Ramos (cell line): ENCODE measurements at regions not wholly inside any gene's neighbourhood (a gene's known extent, or its start where the extent isn't known, plus 50 kb on each side); places are given as distances from the start of the nearest gene placed in this dataset.
"Not testable (repeated sequence)": the region's sequence is repeated elsewhere in the genome, so short reads cannot be mapped to it uniquely, and the experiment has no call there.

ENCODE experiments used
- in situ Hi-C: fragments of 300-500 bp; cut with MboI; formaldehyde crosslinking; loops from one replicate; pipeline ENCODE4 v1.14.3; 2022; ENCODE audit warnings: low sequenced_read_pairs; ENCODE audit not compliant: unreplicated experiment

DNA sequence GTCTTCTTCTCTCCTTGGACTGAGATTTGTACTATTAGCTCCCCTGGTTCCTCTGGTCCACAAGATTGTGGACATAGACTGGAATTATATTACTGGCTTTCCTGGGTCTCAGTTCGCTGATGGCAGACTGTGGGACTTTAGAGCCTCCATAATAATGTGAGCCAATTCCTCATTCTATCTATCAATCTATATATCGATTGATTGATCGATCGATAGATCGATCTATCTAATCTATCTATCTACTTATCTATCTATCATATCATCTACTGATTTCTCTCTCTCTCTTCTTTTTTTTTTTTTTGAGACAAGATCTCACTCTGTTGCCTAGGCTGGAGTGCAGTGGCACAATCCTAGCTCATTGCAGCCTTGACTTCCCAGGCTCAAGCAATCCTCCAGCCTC is 51.5 kb upstream of the DDR1 start:
- in situ Hi-C loops: no loop called here

DNA sequence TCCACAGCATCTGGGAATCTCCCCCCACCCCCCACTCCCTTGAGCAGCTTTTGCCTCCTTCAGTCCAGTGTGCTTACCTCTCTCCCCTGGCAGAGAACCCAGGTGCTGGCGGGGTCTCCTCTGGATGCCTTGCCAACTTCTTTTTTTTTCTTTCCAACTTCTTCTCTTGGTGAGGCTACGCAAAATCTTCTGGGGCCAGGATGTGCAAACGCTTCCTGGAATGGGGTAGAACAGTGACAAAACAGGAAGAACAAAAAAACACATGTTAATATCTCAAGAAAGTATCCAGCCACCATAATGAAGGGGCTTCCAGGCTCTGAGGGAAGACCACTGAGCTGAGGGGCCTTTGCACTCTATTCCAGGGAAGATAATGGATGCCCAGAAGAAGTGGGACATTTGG is 53.9 kb upstream of the DDR1 start:
- in situ Hi-C loops: no loop called here

DNA sequence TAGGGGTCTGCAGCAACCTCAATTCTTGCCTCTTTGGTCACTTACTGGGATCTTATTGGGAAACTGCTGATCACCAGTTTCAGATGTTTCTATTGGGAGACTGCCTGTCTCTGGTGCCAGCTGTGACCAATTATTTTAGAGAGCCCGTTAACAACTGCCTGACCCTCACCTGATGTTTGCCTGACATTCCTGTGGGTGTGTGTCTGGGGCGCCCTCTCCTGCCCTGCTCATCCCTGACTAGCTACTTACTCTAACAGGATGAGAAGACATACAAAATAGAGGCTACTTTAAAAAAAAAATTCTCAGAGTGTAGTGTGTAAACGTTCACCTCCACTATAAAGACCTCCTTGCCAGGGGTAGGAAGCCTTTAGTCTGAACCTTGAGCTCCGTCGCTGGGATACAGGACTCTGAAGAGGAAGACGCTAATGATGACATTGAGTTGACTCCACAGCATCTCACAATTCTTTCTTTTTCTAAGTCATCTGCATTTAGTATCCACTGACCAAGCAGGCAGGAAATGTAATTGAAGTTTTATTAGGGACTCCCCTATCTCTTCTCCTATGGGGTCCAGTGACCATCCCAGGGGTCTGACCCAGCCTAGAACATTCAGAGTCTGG is 54.6 kb upstream of the DDR1 start:
- in situ Hi-C loops: loop anchor here (5.0 kb wide), 1 partner anchor 248 kb away; no protein-coding TSS in a partner anchor

DNA sequence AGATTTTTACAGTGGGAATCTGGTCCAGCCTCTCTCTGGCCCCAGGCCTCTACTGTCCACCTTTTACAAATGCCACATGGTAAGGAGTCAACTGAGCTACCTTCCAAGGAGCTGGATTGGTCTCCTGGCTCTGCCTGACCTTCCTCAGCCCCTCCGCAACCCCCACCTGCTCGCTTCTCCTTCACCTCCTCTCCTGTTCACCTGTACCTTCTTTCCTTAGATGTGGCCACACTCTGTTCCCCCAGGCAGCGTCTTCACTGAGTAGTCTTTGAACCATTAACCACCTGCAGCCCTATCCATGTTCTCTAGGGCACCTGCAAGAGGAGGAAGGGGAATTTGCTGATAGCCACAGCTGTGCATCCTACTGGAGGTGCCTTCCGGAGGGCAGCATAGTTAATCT is 55.3 kb upstream of the DDR1 start:
- in situ Hi-C loops: loop anchor here (5.0 kb wide), 1 partner anchor 248 kb away; no protein-coding TSS in a partner anchor

DNA sequence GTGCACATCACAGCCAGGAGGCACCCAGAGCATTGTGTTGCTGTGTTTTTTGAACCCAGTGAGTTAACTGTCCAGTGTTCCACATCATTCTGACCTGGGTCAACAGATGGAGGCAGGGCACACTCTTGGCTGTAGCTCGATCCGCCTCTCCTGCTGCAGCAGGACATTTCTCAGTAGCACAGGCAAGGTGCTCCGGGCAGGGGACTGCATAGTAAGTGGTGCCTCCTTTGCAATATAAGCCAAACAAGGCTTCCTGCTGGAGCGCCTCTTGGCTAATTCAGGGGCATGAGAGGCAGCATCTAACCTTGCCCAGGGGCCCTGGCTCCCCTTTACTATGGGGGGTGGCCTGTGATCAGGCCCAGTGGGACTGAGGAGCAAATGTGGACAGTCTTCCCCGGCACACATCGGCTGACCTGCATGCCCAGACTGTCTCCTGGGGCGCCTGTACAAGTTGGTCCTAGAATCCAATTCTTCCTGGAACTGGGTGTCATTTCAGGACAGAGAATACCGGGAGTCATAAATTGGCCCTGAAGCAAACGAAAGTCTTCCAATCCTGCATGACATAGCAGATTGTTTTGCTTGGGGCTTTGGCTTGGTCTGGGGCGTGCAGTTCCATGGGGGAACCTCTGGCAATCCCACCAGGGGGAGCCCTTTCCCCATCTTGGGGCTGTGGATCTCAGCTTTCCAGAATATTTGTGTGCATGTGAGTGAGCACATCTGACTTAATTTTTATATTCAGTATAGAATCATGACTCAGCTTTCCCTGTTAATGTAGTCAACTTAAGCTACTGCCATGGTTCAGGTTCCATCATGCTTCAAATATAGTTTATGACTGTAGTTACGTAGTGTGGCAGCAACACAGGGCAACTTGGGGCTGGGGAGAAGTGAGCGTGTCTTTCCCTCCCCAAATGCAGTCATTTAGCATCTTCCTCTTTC is 56.0 kb upstream of the DDR1 start:
- in situ Hi-C loops: loop anchor here (5.0 kb wide), 1 partner anchor 249 kb away; no protein-coding TSS in a partner anchor

DNA sequence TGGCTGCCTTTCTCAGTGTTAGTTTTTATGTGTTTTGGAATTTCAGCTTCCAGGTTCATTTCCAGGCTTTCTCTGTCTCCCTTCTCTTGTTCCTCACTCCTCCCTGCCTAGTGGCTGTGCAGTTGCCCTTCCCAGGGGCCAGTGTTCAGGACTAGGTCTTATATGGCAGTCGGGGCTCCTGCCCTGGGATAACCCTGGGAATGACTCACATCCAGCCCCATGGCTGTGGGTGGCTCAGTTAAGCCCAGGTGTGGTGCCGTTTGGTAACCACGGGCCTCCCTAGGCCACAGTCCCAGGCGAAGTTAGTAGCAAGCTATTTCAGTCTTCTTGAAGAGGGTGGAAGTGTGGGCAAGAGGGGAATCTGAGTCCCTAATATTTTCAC is 57.4 kb upstream of the DDR1 start:
- in situ Hi-C loops: loop anchor here (5.0 kb wide), 1 partner anchor 250 kb away; no protein-coding TSS in a partner anchor

DNA sequence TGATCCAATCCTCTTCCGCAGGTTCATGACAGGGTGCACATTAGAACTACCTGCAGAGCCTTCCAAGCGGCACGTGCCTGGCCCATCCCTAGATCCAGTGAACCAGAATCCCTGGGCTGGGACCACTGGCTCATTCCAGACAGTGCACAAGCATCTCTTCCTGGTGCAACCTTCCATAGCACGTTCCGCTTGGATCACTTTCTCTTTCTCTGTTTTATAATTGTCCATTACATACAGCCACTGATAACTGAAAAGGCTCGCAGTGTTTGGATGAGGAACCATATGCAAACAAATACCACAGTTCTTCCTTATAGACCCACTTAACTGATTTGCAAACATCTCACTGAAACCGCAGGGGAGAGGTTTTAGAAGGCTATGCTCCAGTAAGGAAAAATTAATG is 59.6 kb upstream of the DDR1 start:
- in situ Hi-C loops: loop anchor here (5.0 kb wide), 2 partner anchors 48 to 253 kb away; no protein-coding TSS in a partner anchor

DNA sequence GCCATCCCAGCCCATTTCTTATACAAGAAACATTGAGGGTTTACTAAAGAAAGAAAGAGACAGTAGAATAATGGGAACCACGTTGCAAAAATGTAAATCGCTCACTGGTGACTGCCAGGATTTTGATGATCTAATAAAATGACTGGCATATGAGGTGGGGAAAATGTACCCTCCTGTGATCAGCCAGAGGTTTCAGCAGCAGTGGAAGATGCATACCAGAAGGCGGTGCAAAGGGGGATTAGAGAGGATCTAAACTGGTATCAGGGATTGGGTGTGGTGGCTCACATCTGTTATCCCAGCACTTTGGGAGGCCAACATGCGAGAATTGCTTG is 60.8 kb upstream of the DDR1 start:
- in situ Hi-C loops: loop anchor here (5.0 kb wide), 1 partner anchor 49 kb away; no protein-coding TSS in a partner anchor

DNA sequence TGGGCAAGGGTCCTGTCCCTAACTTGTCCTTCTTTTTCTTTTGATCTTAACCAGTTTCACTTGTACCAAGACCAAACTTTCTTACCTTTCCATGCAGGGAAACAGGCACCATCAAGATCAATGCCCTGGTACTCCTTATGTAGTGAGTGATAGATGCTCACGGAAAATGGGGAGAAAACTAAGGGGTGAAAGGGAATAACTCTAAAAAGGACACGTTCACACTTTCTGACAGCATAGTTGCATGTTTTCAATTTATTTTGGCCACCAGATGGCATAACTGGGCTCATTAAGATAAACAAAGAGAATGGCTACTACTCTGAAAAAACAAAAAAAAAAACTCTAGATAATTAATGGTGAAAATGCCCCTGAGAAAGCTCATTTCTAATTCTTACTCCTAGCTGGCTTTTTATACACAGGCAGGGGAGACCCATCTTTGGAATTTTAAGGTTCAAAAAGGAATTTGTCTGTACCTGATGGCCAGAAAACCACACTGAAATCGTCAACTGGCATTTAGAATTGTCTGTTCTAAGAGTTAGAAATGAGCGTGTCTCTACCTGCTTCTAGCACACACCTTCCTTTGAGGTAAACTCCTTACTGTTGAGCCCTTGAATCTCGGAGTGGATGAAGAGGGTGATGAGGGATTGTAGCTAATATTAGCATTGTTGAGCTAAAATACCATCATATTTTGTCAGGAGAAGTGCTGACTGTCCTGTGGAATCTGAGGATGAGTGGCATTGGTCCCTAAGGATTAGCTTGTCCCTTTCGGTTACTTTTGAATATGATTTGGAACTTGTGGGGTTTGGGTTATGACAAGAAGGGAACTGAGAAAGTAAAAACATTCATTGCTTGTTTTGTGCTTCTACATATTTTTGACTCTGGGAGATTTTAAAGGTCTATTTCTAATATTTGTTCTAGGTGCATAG is 62.2 kb upstream of the DDR1 start:
- in situ Hi-C loops: loop anchor here (5.0 kb wide), 1 partner anchor 50 kb away; no protein-coding TSS in a partner anchor

DNA sequence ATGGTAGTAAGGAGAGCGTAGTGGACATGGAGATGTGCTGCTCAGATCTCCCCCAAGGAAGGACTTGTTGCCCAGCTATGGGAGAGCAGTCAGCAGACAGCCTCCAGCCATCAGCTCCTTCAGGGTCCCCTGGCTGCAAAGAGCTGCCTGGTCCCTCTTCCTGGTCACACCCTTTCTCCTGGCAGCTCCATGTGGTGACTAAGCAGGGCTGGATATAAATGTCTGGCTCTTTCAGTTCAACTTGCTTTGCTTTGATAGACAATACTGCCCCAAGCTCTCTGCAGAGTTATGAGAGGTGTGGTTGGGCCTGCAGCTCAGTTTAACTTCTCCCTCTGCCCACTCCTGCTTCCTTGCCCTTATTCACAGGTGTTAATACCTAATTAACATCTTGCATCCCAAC is 64.1 kb upstream of the DDR1 start:
- in situ Hi-C loops: loop anchor here (5.0 kb wide), 1 partner anchor 52 kb away; no protein-coding TSS in a partner anchor

DNA sequence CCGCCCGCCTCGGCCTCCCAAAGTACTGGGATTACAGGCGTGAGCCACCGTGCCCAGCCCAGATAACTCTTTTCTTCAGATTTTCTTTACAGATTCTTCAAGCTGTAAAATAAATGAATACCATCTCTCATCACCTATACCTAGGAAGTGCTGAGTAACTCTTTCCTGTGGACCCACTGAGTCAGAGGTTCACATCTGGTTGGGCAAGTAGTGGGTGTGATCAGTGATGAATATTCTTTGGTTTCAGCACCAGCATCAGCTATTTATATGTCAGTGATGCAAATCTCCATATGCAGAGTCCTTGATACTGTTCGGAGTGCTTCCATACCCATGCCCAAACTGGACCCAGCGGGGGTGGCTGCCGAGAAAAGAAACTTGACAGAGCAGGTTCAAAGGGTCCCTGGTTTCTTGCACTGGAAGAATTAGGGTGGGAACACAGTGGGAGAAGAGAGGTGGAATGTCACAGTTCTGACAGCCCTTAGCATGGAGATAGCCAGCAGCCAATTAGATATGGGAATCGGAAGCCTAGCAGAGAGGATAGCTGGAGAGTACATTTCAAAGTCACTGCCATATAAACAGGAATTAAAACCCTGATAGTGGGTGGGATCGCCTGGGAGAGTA is 64.9 kb upstream of the DDR1 start:
- in situ Hi-C loops: no loop called here

DNA sequence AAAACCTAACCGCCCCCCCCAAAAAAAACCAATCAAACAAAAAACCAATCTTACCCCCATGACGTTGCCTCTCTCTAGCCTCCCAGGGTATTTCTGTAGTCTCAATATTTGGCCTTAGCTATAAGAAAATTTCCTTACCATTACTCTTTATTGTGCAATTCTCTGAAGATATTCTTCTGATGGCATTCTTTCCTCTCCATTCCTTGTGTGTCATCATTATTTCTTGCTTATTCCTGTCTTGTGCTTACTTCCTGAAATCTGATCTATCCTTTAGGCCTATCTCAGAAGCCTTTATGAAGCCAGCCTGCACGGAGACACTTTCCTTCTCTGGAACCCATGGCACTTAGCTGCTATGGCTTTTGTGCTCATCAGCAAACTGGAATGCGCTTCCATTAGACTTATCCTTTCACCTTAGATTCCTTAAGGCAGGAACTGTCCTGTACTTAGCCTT is 65.9 kb upstream of the DDR1 start:
- in situ Hi-C loops: no loop called here

DNA sequence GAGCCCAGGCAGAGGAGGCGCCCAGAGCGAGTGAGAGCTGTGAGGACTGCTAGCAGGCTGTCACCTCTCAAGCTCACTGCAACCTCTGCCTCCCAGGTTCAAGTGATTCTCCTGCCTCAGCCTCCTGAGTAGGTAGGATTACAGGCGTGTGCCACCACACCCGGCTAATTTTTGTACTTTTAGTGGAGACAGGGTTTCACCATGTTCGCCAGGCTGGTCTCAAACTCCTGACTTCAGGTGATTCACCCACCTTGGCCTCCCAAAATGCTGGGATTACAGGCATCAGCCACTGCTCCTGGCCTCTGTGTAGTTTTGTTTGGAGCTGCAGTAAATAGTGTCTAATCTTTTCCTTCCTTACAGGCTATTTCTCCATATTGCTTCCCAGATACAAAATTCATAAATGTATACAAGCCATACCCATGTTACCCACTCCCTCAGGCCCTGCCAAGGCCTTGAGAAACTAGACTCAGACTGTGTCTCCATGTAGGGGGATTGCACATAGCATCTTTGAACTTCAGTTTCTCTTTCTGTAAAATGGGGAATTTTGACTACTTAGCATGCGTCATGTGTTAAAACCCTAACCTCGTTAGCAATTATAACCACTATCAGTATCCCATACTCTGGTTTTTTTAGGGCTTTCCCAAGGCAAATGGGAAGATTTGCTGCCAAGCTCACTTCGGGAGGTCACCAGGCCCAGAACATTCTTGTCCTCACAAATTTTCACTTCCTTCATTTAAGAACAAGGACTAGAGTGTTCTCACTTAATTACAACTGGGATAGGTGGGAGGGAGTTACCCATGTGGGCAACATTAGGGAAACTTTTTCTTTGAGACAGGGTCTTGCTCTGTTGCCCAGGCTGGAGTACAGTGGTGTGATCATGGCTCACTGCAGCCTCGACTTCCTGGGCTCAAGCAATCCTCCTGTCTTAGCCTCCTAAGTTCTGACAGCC is 67.3 kb upstream of the DDR1 start:
- in situ Hi-C loops: no loop called here

DNA sequence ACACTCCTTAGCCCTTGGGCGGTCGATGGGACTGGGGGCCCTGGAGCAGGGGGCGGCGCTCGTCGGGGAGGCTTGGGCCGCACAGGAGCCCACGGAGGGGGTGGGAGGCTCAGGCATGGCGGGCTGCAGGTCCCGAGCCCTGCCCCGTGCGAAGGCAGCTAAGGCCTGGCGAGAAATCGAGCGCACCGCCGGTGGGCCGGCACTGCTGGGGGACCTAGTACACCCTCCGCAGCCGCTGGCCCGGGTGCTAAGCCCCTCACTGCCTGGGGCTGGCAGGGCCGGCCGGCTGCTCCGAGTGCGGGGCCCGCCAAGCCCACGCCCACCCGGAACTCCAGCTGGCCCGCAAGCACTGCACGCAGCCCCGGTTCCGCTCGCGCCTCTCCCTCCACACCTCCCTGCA is 68.0 kb upstream of the DDR1 start:
- in situ Hi-C loops: not testable (repeated sequence)

DNA sequence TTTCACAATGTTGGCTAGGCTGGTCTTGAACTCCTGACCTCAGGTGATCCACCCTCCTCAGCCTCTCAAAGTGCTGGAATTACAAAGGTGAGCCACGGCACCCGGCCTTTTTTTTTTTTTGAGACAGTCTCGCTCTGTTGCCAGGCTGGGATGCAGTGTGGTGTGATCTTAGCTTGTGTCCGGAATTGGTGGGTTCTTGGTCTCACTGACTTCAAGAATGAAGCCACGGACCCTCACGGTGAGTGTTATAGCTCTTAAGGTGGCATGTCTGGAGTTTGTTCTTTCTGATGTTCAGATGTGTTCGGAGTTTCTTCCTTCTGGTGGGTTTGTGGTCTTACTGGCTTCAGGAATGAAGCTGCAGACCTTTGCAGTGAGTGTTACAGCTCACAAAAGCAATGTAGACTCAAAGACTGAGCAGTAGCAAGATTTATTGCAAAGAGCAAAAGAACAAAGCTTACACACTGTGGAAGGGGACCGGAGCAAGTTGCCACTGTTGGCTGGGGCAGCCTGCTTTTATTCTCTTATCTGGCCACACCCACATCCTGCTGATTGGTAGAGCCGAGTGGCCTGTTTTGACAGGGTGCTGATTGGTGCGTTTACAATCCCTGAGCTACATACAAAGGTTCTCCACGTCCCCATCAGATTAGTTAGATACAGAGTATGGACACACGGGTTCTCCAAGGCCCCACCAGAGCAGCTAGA is 69.1 kb upstream of the DDR1 start:
- in situ Hi-C loops: not testable (repeated sequence)

DNA sequence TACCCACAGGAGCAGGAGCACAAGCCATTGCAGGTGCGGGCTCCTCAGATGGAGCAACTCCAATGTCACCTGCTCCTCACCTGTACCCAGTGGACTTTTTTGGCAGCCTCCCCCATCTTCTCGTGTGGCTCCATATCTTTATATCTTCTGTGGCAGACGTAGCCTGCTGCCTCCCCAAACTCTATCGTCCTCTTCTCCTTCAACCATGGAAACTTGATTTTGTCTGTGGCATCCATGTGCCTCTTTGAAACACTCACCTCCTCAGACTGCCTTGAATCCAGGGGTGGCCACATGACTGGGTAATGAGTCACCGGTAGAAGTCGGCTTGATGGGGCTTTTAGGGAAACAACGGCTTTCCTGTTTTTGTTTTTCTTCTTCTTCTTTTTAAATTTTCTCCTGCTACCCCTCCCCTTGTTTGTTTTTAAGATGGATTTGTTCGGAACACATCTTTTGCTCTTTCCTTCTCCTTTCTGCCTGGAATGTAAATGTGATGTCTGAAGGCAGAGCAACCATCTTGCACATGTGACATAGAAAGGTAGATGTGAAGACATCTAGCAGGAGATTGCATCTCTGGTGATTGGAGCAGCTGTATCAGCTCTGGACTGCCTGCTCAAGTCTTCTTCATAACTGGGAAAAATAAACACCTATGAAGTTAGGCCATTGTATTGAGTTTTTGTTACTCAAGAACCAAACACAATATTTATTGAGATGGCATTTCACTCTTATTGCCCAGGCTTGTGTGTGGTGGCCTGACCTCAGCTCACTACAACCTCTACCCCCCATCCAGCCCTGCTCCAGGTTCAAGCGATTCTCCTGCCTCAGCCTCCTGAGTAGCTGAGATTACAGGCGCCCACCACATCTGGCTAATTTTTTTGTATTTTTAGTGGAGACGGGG is 69.9 kb upstream of the DDR1 start:
- in situ Hi-C loops: no loop called here

DNA sequence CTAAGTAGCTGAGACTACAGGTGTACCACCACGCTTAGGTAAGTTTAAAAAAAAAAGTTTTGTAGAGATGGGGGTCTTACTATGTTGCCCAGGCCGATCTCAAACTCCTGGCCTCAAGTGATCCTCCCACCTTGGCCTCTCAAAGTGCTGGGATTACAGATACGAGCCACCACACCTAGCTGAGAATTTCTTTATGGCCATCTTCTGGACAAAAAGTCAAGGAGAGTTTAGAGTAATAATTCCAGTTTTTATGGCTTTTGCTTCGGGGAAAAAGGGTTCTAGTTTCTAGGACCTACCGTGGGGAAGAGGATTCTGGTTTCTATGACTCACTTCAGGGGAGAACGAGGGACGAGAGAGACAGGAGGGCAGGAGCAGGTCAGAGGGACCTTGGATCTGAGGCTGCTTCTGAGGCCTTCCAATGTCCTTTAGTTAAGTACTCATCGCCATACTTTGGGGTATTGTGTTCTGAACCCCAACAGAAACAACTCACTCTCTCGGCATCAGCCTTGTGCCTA is 69.3 kb upstream of the IER3 start:
- in situ Hi-C loops: no loop called here
